Stimulated activated CD8-positive, alpha-beta memory T cell treated with anti-CD3 and anti-CD28 coated beads, Interleukin-2, amount 100 ng/mL, for 48 hours (primary cell): ENCODE measurements at regions not wholly inside any gene's neighbourhood (a gene's known extent, or its start where the extent isn't known, plus 50 kb on each side); places are given as distances from the start of the nearest gene placed in this dataset.

Experiments
- DNase-seq, 2 donors: peaks; one replicate each; pipeline ENCODE4 v3.0.0-alpha.2; 2020; ENCODE audit warnings: low read depth in 2 of 2

DNA sequence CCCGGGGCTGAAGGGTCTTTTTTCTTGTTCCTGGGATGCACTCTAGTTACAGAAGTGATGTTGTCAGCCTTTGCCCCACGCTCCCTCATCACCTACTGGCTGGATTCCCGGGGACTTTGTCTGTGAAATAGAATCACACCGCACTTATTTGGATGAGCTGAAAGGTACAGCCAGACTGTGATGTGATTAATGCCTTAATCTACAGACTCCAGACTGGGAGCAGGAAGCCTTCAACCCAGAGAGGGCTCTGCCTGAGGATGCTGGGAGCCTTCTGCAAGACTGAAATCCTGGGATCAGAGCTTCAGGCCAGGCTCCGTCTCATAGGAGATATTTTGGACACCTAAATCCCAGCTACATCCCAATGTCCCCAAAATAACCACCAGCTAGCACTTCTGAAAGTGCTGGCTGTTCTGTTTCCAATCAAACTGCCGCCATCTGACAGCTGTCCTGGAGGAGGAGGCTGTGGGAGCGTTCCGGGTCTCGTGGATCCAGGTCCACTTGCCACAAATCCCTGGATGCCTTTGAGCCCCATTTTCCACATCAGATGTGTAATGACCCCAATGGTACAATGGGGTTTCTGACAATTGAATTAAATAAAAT is 688.5 kb downstream of the TBC1D22A start:
- DNase-seq = no peak

- no peak for DNase-seq
These were observed 687.2 kb downstream of the TBC1D22A start for GRCh38 chr22:47449508-47450270.

GRCh38 chr22:47448231-47449223 is 686.1 kb downstream of the TBC1D22A start:
- no peak for DNase-seq

GRCh38 chr22:47446821-47447810 is 684.7 kb downstream of the TBC1D22A start:
- no peak for DNase-seq

GRCh38 chr22:47446331-47446730 is 683.9 kb downstream of the TBC1D22A start:
- DNase-seq = no peak

- no peak for DNase-seq
These were observed 683.4 kb downstream of the TBC1D22A start for GRCh38 chr22:47445716-47446290.

- no peak for DNase-seq
These were observed 682.8 kb downstream of the TBC1D22A start for GRCh38 chr22:47445212-47445611.

DNA sequence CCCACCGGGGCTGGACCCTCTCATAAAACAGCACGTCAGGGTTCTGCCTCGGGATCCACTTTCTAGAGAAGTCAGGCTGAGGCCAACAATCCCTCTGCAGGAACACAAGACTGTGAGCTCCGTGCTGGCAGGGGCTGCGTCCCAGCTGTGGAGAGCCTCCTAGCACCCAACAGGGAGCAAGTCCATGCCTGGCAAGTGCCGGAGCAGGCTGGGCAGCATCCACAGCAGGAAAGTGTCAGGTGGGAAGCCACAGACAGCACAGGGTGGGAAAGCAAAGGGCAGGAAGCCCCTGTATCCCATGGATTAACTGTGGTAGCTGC is 682.3 kb downstream of the TBC1D22A start:
- DNase-seq = no peak

GRCh38 chr22:47443836-47444745 is 681.6 kb downstream of the TBC1D22A start:
- DNase-seq = no peak

- no peak for DNase-seq
These were observed 680.4 kb downstream of the TBC1D22A start for GRCh38 chr22:47442821-47443220.

- DNase-seq = no peak
These were observed 677.3 kb downstream of the TBC1D22A start for GRCh38 chr22:47439643-47440265.

GRCh38 chr22:47437636-47438035 is 675.2 kb downstream of the TBC1D22A start:
- no peak for DNase-seq

- no peak for DNase-seq
These were observed 674.7 kb downstream of the TBC1D22A start for GRCh38 chr22:47437110-47437509.

DNA sequence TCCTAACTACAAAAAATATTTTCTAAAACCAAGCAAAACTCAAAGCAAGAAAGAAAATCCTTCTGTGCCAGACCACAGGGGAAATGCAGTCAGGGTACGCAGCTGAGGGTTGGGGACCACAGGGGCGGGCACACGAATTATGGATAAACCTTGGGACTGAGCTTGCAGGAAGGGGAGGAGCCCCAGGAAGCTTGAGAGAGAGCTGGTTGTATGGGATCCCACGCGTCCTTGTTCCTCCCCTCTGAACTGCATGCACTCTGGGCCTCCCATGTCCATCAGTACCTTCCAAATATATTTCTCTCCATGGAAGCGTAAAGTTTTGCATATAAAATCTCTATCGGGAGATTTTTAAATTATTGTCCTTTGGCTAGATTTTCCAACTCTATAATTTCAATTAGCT is 673.4 kb downstream of the TBC1D22A start:
- DNase-seq = no peak

DNA sequence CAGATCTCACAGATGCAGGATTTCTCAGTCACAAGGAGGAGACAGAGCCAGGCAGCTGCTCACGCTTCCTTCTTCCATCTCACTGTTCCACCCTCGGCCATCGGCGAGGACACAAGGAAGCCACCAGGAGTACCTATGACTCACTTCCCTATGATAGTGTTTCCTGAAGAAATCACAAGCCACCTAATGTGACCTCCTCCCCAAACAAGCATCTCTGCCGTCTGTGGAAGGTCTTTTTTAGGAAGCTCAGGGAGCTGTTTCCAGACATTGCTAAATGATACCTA is 672.7 kb downstream of the TBC1D22A start:
- DNase-seq = no peak

- DNase-seq = no peak
These were observed 672.1 kb downstream of the TBC1D22A start for GRCh38 chr22:47434336-47435203.

DNA sequence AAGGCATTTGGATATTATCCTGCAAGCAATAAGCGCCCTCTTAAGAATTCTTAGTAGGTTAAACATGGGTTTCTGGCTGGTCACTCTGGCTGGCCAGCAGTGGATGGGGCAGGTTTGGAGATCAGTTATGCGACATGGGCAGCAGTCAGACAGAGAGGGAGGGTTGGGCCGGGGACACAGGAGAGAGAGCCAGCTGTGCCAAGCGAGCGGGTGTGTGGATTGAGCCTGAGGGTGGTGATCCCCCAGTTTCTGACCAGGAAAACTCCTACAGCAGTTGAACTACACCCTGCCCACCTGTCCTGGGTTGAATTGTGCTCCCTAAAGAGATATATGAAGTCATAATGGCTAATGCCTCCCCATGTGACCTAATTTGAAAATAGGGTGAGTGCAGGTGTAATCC is 671.2 kb downstream of the TBC1D22A start:
- no peak for DNase-seq

GRCh38 chr22:47432683-47433082 is 670.2 kb downstream of the TBC1D22A start:
- no peak for DNase-seq
